GM12874 (cell line): ENCODE measurements at regions not wholly inside any gene's neighbourhood (a gene's known extent, or its start where the extent isn't known, plus 50 kb on each side); places are given as distances from the start of the nearest gene placed in this dataset.

ENCODE experiments used
- TF ChIP-seq, protein P1 (sequence below): IDR thresholded peaks from 2 replicates; pipeline ENCODE4 v1.5.1; 2011; ENCODE audit warnings: low read depth, mild to moderate bottlenecking, control low read depth, low read length, moderate library complexity; ENCODE audit not compliant: insufficient read depth

DNA sequence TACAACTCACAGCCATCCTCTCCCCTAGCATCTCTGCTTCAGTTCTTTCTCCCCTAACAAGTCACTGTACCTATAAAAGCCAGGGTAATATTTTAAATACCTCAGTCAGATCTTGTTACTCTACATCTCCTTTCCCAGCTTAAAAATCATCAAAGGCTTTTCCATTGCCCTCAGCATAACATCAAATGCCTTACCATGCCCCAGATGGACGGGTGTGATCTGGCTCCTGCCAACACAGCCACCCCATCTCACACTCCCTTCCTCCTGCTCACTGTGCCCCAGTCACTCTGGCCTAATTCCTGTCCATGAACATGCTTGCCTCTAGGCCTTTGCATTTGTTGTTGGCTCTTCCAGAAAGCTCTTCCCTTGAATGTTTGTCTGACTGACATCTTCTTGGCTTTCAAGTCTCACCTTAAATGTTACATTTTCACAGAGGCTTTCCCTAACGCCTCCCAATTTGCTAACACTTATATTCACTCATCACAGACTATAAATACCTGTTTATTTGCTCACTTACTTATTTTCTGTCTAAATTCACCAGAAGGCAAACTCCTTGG is 640.9 kb downstream of the NYAP2 start:
- TF ChIP-seq, protein P1, sequence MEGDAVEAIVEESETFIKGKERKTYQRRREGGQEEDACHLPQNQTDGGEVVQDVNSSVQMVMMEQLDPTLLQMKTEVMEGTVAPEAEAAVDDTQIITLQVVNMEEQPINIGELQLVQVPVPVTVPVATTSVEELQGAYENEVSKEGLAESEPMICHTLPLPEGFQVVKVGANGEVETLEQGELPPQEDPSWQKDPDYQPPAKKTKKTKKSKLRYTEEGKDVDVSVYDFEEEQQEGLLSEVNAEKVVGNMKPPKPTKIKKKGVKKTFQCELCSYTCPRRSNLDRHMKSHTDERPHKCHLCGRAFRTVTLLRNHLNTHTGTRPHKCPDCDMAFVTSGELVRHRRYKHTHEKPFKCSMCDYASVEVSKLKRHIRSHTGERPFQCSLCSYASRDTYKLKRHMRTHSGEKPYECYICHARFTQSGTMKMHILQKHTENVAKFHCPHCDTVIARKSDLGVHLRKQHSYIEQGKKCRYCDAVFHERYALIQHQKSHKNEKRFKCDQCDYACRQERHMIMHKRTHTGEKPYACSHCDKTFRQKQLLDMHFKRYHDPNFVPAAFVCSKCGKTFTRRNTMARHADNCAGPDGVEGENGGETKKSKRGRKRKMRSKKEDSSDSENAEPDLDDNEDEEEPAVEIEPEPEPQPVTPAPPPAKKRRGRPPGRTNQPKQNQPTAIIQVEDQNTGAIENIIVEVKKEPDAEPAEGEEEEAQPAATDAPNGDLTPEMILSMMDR = no peak

DNA sequence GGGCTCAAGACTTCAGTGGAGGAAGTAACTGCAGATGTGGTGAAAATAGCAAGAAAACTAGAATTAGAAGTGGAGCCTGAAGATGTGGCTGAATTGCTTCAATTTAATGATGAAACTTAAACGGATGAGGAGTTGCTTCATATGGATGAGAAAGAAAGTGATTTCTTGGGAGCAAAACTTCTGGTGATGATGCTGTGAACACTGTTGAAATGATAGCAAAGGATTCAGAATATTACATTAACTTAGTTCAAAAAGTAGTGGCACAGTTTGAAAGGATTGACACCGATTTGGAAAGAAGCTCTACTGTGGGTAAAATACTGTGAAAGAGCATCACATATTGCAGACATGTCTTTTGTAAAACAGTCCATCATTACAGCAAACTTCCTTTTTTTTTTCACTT is 638.0 kb downstream of the NYAP2 start:
- TF ChIP-seq, protein P1 = no peak

DNA sequence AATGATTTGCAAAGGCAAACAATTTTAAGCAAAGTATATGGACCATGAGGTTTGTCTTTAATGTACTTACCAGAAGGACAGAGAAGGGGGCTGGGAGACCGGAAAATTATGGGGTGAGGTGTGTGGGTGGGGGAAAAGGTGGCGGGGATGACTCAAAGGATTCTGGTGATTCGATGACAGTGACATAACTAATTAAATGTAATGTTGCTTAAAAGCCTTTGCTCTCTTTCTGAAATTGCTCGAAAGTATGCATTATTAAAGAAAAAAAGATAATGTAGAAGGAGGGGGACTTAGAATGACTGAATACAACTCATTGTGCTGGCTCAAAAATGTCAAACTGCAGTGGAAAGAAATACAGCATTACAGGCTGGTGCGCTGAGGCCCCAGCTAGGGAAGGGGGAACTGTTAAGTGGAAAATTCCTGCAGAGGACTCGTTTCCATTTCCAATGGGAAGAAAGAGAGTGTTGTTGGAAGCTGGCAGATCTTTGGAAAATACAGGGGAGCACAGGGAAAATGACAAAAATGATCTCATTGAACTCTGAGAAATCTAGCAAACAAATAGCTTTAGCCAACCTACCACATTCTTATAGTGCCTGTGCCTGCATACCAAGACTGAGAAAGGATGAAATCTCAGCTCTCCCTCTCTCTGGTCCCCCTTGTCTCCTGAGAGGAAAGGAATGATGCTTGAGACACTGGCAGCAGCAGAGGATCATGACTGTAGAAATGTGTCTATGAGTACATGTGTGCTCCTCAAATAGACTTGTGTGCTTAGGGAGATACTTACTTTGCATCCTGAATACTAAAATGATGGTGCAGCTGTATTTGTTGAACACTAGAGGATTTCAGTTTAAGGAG is 632.4 kb downstream of the NYAP2 start:
- TF ChIP-seq, protein P1 = no peak

DNA sequence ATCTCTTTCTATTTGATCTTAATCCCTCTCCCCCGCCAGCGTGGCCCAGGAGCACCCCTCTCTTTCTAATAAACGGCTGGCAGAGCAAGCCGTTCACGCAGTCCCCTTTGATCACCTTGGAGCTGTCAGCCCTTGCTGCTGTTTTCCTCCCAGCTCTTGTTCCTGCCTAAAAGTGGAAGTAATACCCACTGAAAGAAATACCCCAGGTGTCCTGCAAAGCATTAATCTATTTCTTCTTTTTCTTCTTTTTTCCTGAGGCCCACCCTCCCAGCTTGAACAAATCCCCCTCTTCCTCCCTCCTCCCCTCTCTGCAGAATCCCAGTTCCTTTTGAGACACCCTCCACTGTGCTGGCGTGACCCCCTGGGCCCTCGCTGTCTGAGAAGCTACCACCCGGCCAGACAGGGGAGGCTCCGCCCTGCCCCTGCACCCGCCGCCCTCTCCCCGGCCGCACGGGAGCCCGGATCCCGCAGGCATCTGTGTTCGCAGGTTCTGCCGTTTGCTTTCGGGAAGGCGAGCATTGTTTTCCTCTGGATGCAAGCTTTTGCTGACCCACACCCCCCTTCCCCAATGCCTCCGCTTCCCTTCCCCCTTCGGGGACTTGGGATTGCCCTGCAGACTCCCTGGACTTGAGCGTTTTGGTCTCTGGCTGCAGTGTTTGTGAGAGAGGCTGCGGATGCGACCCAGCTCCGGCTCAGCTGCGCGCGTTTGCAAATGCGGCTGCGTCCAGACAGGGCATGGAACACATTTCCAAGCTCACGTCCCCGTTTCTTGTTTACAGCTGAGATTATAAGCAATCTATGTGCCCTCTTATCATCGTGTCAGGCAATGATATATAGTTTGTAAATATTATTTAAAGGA is 631.5 kb downstream of the NYAP2 start:
- TF ChIP-seq, protein P1 = no peak

DNA sequence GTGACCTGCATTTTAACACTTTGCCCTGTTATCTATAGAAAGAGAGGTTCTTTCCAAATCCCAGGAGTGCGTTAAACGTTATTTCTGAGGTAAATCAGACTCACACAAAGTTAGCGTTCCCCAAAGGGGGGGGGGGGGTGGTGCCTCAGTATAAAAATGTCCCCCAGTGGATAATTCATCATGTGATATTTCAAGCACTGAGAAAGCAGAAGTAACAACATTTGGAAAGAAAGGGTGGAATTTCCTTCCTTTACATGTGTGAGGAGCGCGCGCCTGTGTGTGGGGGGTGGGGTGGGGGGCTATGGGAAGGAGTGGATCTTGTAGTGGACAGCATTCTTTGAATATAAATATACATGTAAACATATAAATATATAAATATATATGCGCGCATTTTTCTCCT is 630.9 kb downstream of the NYAP2 start:
- TF ChIP-seq, protein P1 = no peak

DNA sequence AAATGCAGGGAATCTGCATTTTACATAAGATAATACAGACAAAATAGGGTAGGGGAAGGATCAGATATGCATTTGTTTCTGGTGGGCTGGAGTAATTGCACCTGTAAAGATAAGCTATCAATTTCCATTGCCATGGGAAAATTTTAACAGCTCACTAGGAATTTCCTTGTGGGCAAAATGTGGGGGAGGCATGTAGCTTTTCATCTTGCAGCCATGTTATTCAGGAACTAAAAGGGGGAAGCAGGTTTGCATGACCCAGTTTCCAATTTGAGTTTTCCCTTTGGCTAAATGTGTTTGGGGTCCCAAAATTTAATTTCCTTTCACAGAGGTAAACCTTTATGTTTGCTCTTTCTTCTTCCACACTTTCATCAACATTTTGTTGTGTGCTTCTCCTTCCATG is 624.4 kb downstream of the NYAP2 start:
- TF ChIP-seq, protein P1 = no peak

DNA sequence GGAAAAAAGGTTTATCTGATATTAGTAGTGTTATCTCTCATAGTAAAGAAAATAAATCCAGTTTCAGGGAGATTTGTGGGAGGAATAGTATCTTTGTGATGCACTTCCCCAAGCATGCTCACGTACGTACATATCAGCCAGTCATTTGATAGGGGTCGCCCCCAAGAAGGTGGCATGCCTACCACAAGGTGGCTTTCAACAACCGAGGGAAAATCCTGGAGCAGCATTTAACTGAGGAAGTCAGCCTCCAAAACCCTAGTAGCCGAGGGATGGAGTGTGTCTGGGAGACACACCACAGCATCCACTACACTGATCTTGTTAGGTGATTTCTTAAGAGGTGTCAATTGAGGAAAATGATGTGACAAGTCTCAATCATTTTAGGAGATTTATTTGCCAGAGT is 623.9 kb downstream of the NYAP2 start:
- TF ChIP-seq, protein P1 = no peak
